Heart left ventricle (tissue), 16 donors: ENCODE measurements at regions not wholly inside any gene's neighbourhood (a gene's known extent, or its start where the extent isn't known, plus 50 kb on each side); places are given as distances from the start of the nearest gene placed in this dataset.

Experiments
- ATAC-seq, 4 donors: fragments of 200-7000 bp; cut with Tn5 transposase; one replicate each; pipeline ENCODE4 v1.9.1; 2020 to 2022; ENCODE audit warnings: moderate library complexity in 4 of 4, mild to moderate bottlenecking in 3 of 4, moderate number of reproducible peaks in 1 of 4
- DNase-seq, 5 donors: peaks; one replicate each; pipeline ENCODE4 v3.0.0-alpha.2; 2020
- H3K27ac ChIP-seq, 12 donors: fragments of 200-600 bp; sonication (generic) in 4 of 12; one replicate each; pipeline versions ENCODE4 v1.5.0 to v1.8.0; 2016 to 2022; ENCODE audit warnings: mild to moderate bottlenecking in 2 of 12
- H3K27me3 ChIP-seq, 9 donors: fragments of 200-600 bp; sonication (generic) in 2 of 9; one replicate each; pipeline versions ENCODE4 v1.5.1 to v1.8.0; 2016 to 2022; ENCODE audit warnings: mild to moderate bottlenecking in 3 of 9
- H3K36me3 ChIP-seq, 9 donors: fragments of 200-600 bp; sonication (generic) in 2 of 9; one replicate each; pipeline versions ENCODE4 v1.5.0 to v1.8.0; 2018 to 2022; ENCODE audit warnings: mild to moderate bottlenecking in 2 of 9
- H3K4me1 ChIP-seq, 12 donors: fragments of 200-600 bp; sonication (generic) in 4 of 12; one replicate each; pipeline versions ENCODE4 v1.5.0 to v1.8.0; 2016 to 2022; ENCODE audit warnings: mild to moderate bottlenecking in 3 of 12
- H3K4me3 ChIP-seq, 12 donors: fragments of 200-600 bp; sonication (generic) in 4 of 12; one replicate each; pipeline versions ENCODE4 v1.5.0 to v1.8.0; 2017 to 2022; ENCODE audit warnings: mild to moderate bottlenecking in 9 of 12, moderate library complexity in 4 of 12
- H3K9me3 ChIP-seq, 12 donors: fragments of 200-600 bp; sonication (generic) in 4 of 12; one replicate each; pipeline versions ENCODE4 v1.5.0 to v1.8.0; 2016 to 2022; ENCODE audit warnings: mild to moderate bottlenecking in 1 of 12
- CTCF ChIP-seq, 12 donors: fragments of 200-600 bp; sonication (generic) in 4 of 12; IDR thresholded peaks; one replicate each; pipeline versions ENCODE4 v1.5.0 to v1.8.0; 2018 to 2022; ENCODE audit warnings: antibody characterized with exemption in 12 of 12, mild to moderate bottlenecking in 5 of 12
- POLR2A ChIP-seq, 2 donors: fragments of 450-650 bp; IDR thresholded peaks; one replicate each; pipeline ENCODE4 v1.6.1; 2017; ENCODE audit warnings: antibody characterized with exemption in 2 of 2, mild to moderate bottlenecking in 2 of 2, moderate library complexity in 2 of 2
- WGBS, 4 donors: extraction: QIAGEN DNeasy Blood & Tissue Kit in 2 of 4; methylation state at CpG; one replicate each; pipeline versions ENCODE4 v1.1.5 to v1.1.7; 2013 to 2018; 5-methylcytosine and 5-hydroxymethylcytosine counted together
- intact Hi-C, 10 donors: fragments of 100-400 bp; cut with DNase I; formaldehyde crosslinking; loops; one replicate each; pipeline versions ENCODE4 v1.11.1 to v1.14.2; 2022
- donor health status: ischemic (EF 13 %, LVEDD 7.1; RV severe dilation, severe dysfunction).
- donor health status: healthy with polysubstance abuse.
- donor health status: DM: no; HTN: yes; CAD: no.
- donor health status: DM: no; HTN: no; CAD: no.
- donor health status: ischemic (EF 25% LVEDD 6.9; RV normal size, moderate dysfunction).
- donor health status: ischemic (EF 25% LVEDD 5.7; RV mildly dilated, moderate dysfunction).
- donor health status: healthy.
- donor health status: DM: yes; HTN: yes; CAD: no.
- donor health status: ischemic (EF 35%, LVEDD 5.7; RV mildly dilated, moderate dysfunction).
- donor health status: nonischemic (EF 11% LVEDD 7.7; RV severe dilation, severe dysfunction).
- donor health status: DM: yes; HTN: yes; CAD: no.
- donor health status: PGD.
- donor health status: ischemic (EF 29% LVEDD 5.4; RV normal size, mild dysfunction).
- donor health status: nonischemic (EF 23%, LVEDD 6.1; RV moderate dilation, normal function).

GRCh38 chr12:102681309-102681708 is 200.9 kb upstream of the IGF1 start:
- H3K4me1 ChIP-seq = peaks cover 0 to 6% (median 0%) of the 10 kb centered on the region in 12 donors
- no peak for TF ChIP-seq CTCF (IDR thresholded peaks at IDR 0.05)
- no peak for TF ChIP-seq POLR2A (IDR thresholded peaks at IDR 0.05)
- peaks cover 0 to 9% (median 0%) of the 10 kb centered on the region in 12 donors for H3K9me3 ChIP-seq
- H3K4me3 ChIP-seq = no peak overlapping the region
- H3K27ac ChIP-seq = no peak overlapping the region
- no peaks in the 10 kb centered on the region for H3K27me3 ChIP-seq
- no peak for ATAC-seq
- intact Hi-C loops = no loop called here
- 47 to 61% (median 56%) methylated on average over 2 of the region's 2 CpGs for WGBS, 4 donors
- no peak for DNase-seq
- no peaks in the 10 kb centered on the region for H3K36me3 ChIP-seq

- no peak overlapping the region for H3K27ac ChIP-seq
- no peak overlapping the region for H3K4me3 ChIP-seq
- H3K9me3 ChIP-seq = peaks cover 0 to 9% (median 0%) of the 10 kb centered on the region in 12 donors
- no peak for TF ChIP-seq POLR2A (IDR thresholded peaks at IDR 0.05)
- no peak for TF ChIP-seq CTCF (IDR thresholded peaks at IDR 0.05)
- DNase-seq (no peak), ATAC-seq (no peak)
- no peaks in the 10 kb centered on the region for H3K4me1 ChIP-seq
- no peaks in the 10 kb centered on the region for H3K36me3 ChIP-seq
- H3K27me3 ChIP-seq = no peaks in the 10 kb centered on the region
- 74 to 80% (median 77%) methylated on average over 2 of the region's 2 CpGs for WGBS, 4 donors
- intact Hi-C loops = no loop called here
These were observed 199.9 kb upstream of the IGF1 start for GRCh38 chr12:102680304-102680703.

- TF ChIP-seq CTCF (IDR thresholded peaks at IDR 0.05) = no peak
- TF ChIP-seq POLR2A (IDR thresholded peaks at IDR 0.05) = no peak
- 78 to 91% (median 85%) methylated on average over 1 of the region's 1 CpG for WGBS, 4 donors
- no peak for ATAC-seq
These were observed 196.4 kb upstream of the IGF1 start for GRCh38 chr12:102676812-102677211.

GRCh38 chr12:102675672-102676071 is 195.3 kb upstream of the IGF1 start:
- WGBS, 4 donors = 70 to 82% (median 75%) methylated on average over 5 of the region's 5 CpGs

More at GRCh38 chr12:102676812-102677211, 196.4 kb upstream of the IGF1 start:
- Histone ChIP-seq H3K36me3 (no peaks in the 10 kb centered on the region), H3K27ac (no peak overlapping the region), H3K4me1 (no peaks in the 10 kb centered on the region), H3K27me3 (no peaks in the 10 kb centered on the region), H3K9me3 (peaks cover 0 to 39% (median 13%) of the 10 kb centered on the region in 12 donors), H3K4me3 (no peak overlapping the region)
- intact Hi-C loops = no loop called here
- no peak for DNase-seq

More at GRCh38 chr12:102675672-102676071, 195.3 kb upstream of the IGF1 start:
- TF ChIP-seq POLR2A (IDR thresholded peaks at IDR 0.05) = no peak
- TF ChIP-seq CTCF (IDR thresholded peaks at IDR 0.05) = no peak
- H3K9me3 ChIP-seq = peaks cover 0 to 39% (median 13%) of the 10 kb centered on the region in 12 donors
- intact Hi-C loops = no loop called here
- H3K4me1 ChIP-seq = no peaks in the 10 kb centered on the region
- no peak overlapping the region for H3K4me3 ChIP-seq
- no peaks in the 10 kb centered on the region for H3K36me3 ChIP-seq
- H3K27me3 ChIP-seq = no peaks in the 10 kb centered on the region
- DNase-seq = no peak
- ATAC-seq = no peak
- no peak overlapping the region for H3K27ac ChIP-seq
